DMS 273 (cell line): ENCODE measurements at regions not wholly inside any gene's neighbourhood (a gene's known extent, or its start where the extent isn't known, plus 50 kb on each side); places are given as distances from the start of the nearest gene placed in this dataset.
"Not testable (repeated sequence)": the region's sequence is repeated elsewhere in the genome, so short reads cannot be mapped to it uniquely, and the experiment has no call there.

ENCODE experiments used
- DNase-seq: peaks from one replicate; lab custom pipeline; 2025; ENCODE audit not compliant: unreplicated experiment; lab: John Stamatoyannopoulos, UW

- no peak for DNase-seq
Measured at GRCh38 chrX:78603908-78604307, 55.2 kb downstream of the RTL3 start.

GRCh38 chrX:78595901-78596502 is 63.1 kb downstream of the RTL3 start:
- DNase-seq, result peak; percentile 3

GRCh38 chrX:78593701-78594100 is 65.4 kb downstream of the RTL3 start:
- no peak for DNase-seq

GRCh38 chrX:78592030-78592429 is 67.1 kb downstream of the RTL3 start:
- DNase-seq, result no peak

GRCh38 chrX:78574306-78574705 is 84.8 kb downstream of the RTL3 start:
- no peak for DNase-seq

GRCh38 chrX:78573630-78574029 is 85.5 kb downstream of the RTL3 start:
- DNase-seq, result no peak

GRCh38 chrX:78571849-78572248 is 87.3 kb downstream of the RTL3 start:
- DNase-seq, result no peak

- DNase-seq, result peak; percentile 10
Measured at GRCh38 chrX:78555401-78555980, 103.6 kb downstream of the RTL3 start.

- DNase-seq, result not testable (repeated sequence)
Measured at GRCh38 chrX:78552628-78553027, 106.5 kb downstream of the RTL3 start.

GRCh38 chrX:78548012-78548411 is 111.1 kb downstream of the RTL3 start:
- no peak for DNase-seq

GRCh38 chrX:78545233-78545632 is 113.9 kb downstream of the RTL3 start:
- no peak for DNase-seq

GRCh38 chrX:78543281-78543680 is 115.8 kb downstream of the RTL3 start:
- DNase-seq, result no peak

GRCh38 chrX:78540171-78540570 is 119.0 kb downstream of the RTL3 start:
- DNase-seq, result no peak

GRCh38 chrX:78534221-78534620 is 124.9 kb downstream of the RTL3 start:
- DNase-seq, result no peak

- no peak for DNase-seq
Measured at GRCh38 chrX:78532363-78532762, 126.8 kb downstream of the RTL3 start.

- no peak for DNase-seq
Measured at GRCh38 chrX:78527818-78528217, 131.3 kb downstream of the RTL3 start.

GRCh38 chrX:78527263-78527662 is 131.9 kb downstream of the RTL3 start:
- DNase-seq, result no peak

GRCh38 chrX:78522601-78523000 is 136.5 kb downstream of the RTL3 start:
- no peak for DNase-seq

- DNase-seq, result no peak
Measured at GRCh38 chrX:78517124-78517523, 142.0 kb downstream of the RTL3 start.

- DNase-seq, result no peak
Measured at GRCh38 chrX:78514852-78515251, 144.3 kb downstream of the RTL3 start.

- DNase-seq, result no peak
Measured at GRCh38 chrX:78513971-78514738, 145.0 kb downstream of the RTL3 start.

- DNase-seq, result no peak
Measured at GRCh38 chrX:78506248-78506647, 152.9 kb downstream of the RTL3 start.
